Stimulated activated naive CD4-positive, alpha-beta T cell treated with Interleukin-2 at 50 U/mL for 16 hours (primary cell): ENCODE measurements at regions not wholly inside any gene's neighbourhood (a gene's known extent, or its start where the extent isn't known, plus 50 kb on each side); places are given as distances from the start of the nearest gene placed in this dataset.

ENCODE experiments used
- DNase-seq: peaks from one replicate; lab custom pipeline; 2025; lab: John Stamatoyannopoulos, UW

GRCh38 chr3:22893101-22893500, 310.0 kb upstream of the UBE2E2 start:
- no peak for DNase-seq

- no peak for DNase-seq
Observed at GRCh38 chr3:22893644-22894325, 309.3 kb upstream of the UBE2E2 start.

DNA sequence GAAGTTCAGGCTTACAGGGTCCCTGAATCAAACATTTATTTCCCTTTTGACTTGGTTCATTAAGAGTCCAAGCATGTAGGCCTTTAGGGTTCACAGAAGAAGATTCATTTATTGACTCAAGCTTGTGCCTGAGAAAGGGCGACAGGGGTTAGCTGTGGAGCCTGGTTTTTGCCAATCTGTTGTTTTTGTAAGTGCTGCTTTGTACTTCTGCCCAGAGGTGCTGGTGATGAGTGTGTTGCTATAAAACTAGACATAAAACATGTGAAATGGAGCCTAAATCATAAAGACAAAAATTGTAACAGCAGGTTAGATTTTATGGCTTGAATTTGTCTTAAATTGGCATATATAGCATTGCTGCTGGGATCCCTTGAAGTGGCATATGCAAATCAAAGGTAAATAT, 308.3 kb upstream of the UBE2E2 start:
- DNase-seq: no peak

- no peak for DNase-seq
Observed at GRCh38 chr3:22895671-22896070, 307.5 kb upstream of the UBE2E2 start.

DNA sequence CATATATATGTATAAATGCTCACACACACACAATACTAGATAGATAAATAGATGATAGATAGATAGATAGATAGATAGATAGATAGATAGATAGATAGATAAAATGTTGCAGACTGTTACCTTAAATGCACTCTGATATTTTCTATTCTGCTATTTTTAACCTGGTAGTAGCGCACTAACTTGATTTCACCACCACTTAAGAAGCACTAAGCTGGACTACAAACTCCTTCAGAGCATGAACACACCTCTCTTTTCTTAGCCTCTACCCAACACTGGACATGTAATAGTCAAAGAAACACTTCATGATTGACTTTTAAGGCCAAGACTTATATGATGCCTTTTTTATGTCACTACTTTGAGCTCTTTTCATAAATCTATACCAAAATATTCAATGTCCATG, 304.6 kb upstream of the UBE2E2 start:
- no peak for DNase-seq

DNA sequence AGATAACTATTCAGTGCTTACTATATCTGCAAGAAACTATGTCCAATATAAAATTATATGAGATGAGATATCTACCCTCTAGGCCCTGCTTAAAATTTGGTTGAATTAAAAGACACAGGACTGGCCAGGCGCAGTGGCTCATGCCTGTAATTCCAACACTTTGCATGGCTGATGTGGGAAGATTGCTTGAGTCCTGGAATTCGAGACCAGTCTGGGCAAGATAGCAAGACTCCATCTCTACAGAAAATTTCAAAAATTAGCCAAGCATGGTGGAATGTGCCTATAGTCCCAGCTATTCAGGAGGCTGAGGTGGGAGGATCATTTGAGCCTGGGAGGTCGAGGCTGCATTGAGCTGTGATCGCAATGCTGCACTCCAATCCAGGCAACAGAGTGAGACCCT, 303.7 kb upstream of the UBE2E2 start:
- no peak for DNase-seq

DNA sequence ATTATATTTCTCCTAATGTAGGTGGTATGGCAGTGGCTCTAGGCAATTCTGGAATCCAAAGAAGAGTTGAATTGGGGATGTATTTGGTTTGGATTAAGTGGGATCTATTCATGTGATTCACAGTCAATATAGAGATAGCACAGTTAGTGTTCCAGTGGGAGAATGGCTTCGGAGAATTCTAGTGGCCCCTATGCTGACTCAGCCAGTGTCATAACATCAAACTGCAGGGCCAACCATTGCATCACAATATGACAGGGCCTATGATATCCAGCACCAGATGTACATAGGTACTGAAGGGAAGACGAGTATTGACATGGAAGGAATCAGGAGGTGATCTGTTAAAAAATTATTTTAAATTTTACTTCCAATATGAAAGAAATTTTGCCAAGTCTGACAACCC, 302.8 kb upstream of the UBE2E2 start:
- DNase-seq: no peak

- DNase-seq: no peak
Observed at GRCh38 chr3:22901684-22902083, 301.4 kb upstream of the UBE2E2 start.

GRCh38 chr3:22907161-22907780, 295.9 kb upstream of the UBE2E2 start:
- DNase-seq: no peak

GRCh38 chr3:22907796-22908195, 295.3 kb upstream of the UBE2E2 start:
- no peak for DNase-seq

DNA sequence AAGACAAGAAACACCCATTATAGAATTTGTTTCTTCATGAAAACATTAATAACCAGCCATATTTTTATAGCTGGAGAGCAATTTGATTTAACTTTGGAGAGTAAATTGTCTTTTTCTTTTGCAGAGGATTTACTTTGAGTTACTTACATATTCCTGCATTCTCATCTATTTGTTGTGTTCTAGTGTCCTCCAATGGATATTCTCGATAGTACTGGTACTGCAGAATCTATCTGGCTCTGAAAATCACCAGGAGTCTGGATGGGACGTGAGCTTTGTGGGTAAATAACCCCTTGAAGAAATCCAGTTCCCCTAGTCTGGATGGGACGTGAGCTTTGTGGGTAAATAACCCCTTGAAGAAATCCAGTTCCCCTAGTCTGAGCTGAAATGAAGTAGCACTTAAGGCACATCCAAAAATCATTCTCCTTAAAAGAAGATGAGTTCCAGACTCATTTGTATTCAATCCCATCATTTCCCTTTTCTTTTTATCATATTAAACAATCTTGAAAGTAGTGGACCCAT, 294.1 kb upstream of the UBE2E2 start:
- DNase-seq: no peak

DNA sequence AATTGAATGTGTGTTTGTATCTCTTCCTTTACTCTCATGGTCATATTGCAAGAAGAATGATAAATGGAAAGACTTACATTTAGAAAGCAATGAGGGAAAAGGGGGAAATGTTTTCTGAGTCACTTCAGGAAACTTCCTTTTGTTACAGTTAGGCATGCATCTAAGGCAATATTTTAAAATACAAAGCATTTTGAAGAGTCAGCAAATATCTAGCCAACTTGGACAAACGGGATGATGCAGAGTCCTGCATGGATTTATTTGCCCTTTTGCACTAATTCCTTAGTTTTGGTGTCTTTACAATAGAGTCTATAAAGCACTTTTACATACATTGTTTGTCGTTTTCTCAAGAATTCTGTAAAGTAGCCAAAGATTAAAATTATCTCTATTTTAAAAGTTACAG, 286.2 kb upstream of the UBE2E2 start:
- no peak for DNase-seq

DNA sequence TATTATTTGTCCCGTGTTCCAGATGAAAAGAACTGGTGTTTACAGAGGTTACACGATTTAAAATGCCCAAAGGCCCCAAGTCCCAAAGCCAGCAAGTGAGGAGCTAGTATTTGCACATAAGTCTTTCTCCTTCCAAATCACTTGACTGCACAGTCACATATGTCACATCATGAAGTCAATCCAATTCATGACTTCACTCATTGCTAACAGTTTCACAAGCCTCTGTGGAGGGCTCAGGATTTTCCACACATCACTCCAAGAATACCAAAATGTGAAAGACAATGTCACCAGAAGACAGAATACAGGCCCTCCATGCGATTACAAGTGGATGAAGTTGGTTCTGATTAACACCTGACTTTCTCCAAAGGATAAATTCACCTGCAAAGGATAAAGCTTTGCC, 283.1 kb upstream of the UBE2E2 start:
- DNase-seq: no peak

DNA sequence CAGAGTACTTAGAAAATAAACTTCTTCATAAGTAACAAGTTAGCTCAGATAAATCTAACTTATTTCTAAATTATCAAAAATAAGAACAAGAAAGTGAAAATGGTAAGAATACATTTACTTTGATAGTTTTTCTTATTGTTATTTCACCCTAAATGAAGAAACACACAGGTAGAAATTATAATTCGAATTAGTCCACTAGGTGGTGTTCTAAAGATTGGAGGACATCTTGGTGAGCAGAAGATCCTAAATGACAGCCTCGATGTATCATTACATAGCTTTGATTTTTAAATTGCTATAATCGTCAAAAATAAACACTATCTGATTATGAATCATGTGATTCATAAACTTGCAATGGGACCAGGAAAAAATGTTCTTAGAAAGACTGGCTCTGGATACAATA, 280.8 kb upstream of the UBE2E2 start:
- DNase-seq: no peak

DNA sequence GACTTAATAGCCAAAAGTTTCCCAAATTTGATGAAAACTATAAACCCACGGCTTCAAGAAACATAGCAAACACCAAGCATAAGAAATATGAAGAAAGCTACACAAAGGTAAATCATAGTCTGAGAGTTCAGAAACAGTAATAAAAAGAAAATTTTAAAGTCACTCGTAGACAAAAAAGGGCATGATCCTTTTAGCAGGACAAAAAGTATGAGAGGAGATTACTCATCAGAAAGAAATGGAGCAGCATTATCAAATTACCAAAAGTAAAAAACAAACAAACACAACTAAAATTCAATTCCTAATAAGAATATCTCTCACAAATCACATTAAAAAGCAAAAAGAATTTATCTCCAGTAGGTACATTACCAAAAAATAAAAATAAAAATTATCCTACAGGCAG, 279.4 kb upstream of the UBE2E2 start:
- DNase-seq: no peak

- no peak for DNase-seq
Observed at GRCh38 chr3:22928216-22929110, 274.7 kb upstream of the UBE2E2 start.

- no peak for DNase-seq
Observed at GRCh38 chr3:22933051-22933840, 269.9 kb upstream of the UBE2E2 start.

DNA sequence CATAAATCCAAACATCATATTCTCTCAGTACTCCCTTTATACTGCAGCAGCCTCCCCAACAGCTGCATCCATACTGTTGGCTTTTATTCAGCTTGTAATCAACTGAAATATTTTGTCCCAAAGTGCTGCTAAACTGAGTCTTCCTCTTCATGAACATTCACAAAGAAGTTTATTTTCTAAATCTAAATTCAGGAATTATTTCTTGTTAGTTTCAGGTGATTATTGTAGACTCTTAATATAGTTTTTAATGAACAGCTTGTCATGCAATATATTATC, 269.3 kb upstream of the UBE2E2 start:
- no peak for DNase-seq

DNA sequence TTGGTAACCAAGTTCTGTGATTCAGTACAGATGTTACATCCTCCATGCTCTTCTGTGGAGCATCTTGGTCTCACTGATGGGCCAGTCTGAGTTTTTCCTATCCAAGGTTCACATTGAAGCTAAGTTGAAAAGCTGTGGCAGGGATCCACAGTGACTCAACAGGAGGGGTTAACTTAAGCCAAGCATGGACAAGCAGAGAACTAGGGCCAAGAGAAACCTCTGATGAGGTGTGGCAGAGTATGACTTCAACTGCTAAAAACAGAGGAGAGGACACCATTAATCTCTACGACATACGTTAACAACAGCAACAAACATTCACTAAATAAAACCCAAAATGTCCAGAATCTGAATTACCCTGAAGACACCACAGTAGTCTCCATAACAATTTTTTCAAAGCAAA, 268.1 kb upstream of the UBE2E2 start:
- DNase-seq: no peak

DNA sequence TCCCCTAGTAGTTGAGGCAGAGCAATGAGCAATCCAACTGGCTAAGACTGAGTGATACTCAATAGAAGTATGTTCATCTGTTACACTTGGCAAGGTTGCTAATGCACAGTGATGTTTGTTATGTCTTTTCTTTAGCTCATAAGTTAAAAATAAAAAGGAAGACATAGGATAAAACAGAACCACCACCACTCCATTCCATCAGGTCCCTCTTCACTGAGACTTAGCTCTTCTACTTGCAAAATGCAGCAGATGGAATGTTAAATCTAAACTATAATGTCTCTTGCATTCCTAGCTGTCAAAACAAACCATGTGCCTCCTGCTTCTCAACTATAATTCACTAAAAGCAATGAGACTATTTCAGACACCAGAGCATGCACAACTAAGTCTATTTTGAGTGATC, 265.6 kb upstream of the UBE2E2 start:
- DNase-seq: no peak

DNA sequence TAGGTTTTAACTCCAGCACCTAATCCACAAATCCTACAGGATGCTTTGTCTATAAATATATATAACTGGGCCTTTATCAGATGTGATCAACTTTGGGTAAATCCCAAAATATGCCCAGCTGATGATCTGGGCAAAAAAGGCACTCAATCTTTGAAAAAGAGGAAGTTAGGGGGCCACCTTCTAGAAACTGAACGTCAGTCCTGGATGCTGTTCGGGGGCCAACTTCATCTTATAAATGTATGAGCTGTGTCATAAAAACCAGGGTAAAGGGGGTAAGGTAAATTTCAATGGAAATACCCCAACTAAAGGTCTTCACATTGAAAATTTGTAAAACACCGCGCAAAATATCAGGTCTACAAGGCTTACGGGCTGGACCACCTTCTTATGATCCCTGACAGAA, 264.4 kb upstream of the UBE2E2 start:
- no peak for DNase-seq

DNA sequence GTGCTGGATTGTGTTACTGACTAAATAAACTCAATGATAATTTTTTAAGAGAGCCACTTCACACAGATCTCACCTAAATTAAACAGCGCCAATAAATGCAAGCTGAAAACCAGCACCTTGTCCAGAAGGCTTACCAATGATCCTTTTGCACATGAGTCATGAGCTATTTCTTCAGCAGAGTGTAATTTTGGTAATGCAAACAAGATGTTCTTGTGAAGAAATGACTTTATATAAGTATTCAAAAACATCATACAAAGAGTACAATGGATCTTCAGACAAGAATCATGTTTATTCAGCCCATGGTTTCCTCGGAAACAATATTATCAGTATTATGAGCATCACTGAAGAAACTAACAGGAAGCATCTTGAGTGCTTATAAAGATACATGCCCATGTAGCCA, 263.8 kb upstream of the UBE2E2 start:
- no peak for DNase-seq
